Umbilical cord (tissue), 1 donor: ENCODE measurements at regions not wholly inside any gene's neighbourhood (a gene's known extent, or its start where the extent isn't known, plus 50 kb on each side); places are given as distances from the start of the nearest gene placed in this dataset.
"Not testable (repeated sequence)": the region's sequence is repeated elsewhere in the genome, so short reads cannot be mapped to it uniquely, and the experiment has no call there.

ENCODE experiments used
- DNase-seq: peaks from one replicate; pipeline ENCODE4 v3.0.0-alpha.2; 2015; ENCODE audit warnings: low spot score

GRCh38 chr1:844472-845026 is 79.2 kb upstream of the SAMD11 start:
- no peak for DNase-seq

GRCh38 chr1:845641-846040 is 78.1 kb upstream of the SAMD11 start:
- DNase-seq, result peak; percentile 29

- DNase-seq, result not testable (repeated sequence)
Observed at GRCh38 chr1:849873-850272, 73.8 kb upstream of the SAMD11 start.

- DNase-seq, result peak; percentile 20
Observed at GRCh38 chr1:850318-850717, 73.4 kb upstream of the SAMD11 start.

GRCh38 chr1:851398-851797 is 72.3 kb upstream of the SAMD11 start:
- DNase-seq, result not testable (repeated sequence)

- DNase-seq, result not testable (repeated sequence)
Observed at GRCh38 chr1:851841-852240, 71.9 kb upstream of the SAMD11 start.

- DNase-seq, result not testable (repeated sequence)
Observed at GRCh38 chr1:855202-855981, 68.3 kb upstream of the SAMD11 start.

- not testable (repeated sequence) for DNase-seq
Observed at GRCh38 chr1:856541-857057, 67.1 kb upstream of the SAMD11 start.

- DNase-seq, result not testable (repeated sequence)
Observed at GRCh38 chr1:857926-858648, 65.6 kb upstream of the SAMD11 start.

- peak; percentile 18 for DNase-seq
Observed at GRCh38 chr1:858649-859041, 65.1 kb upstream of the SAMD11 start.

- not testable (repeated sequence) for DNase-seq
Observed at GRCh38 chr1:860941-861340, 62.8 kb upstream of the SAMD11 start.

- no peak for DNase-seq
Observed at GRCh38 chr1:861714-862113, 62.0 kb upstream of the SAMD11 start.

GRCh38 chr1:862601-863000 is 61.1 kb upstream of the SAMD11 start:
- not testable (repeated sequence) for DNase-seq

- DNase-seq, result not testable (repeated sequence)
Observed at GRCh38 chr1:865633-866032, 58.1 kb upstream of the SAMD11 start.

GRCh38 chr1:866095-866494 is 57.6 kb upstream of the SAMD11 start:
- peak; percentile 5 for DNase-seq

- not testable (repeated sequence) for DNase-seq
Observed at GRCh38 chr1:866631-867299, 57.0 kb upstream of the SAMD11 start.

- DNase-seq, result not testable (repeated sequence)
Observed at GRCh38 chr1:867550-867949, 56.2 kb upstream of the SAMD11 start.

GRCh38 chr1:869499-870244 is 54.1 kb upstream of the SAMD11 start:
- peak; percentile 40 for DNase-seq
